IPS DF 4.7 (cell line): ENCODE measurements at regions not wholly inside any gene's neighbourhood (a gene's known extent, or its start where the extent isn't known, plus 50 kb on each side); places are given as distances from the start of the nearest gene placed in this dataset.

Source experiments
- DNase-seq: peaks from one replicate; pipeline ENCODE4 v3.0.0-alpha.2; 2013; ENCODE audit warnings: low spot score; ENCODE audit errors: extremely low read depth

- DNase-seq, result no peak
These were observed 224.4 kb upstream of the ATP11B start for GRCh38 chr3:182568876-182569275.

GRCh38 chr3:182570946-182571594 is 222.2 kb upstream of the ATP11B start:
- DNase-seq, result no peak

- DNase-seq, result no peak
These were observed 217.4 kb upstream of the ATP11B start for GRCh38 chr3:182575941-182576340.

GRCh38 chr3:182583545-182583944 is 209.8 kb upstream of the ATP11B start:
- DNase-seq, result no peak

- DNase-seq, result no peak
These were observed 207.7 kb upstream of the ATP11B start for GRCh38 chr3:182585532-182586150.

GRCh38 chr3:182592747-182593146 is 200.6 kb upstream of the ATP11B start:
- DNase-seq, result no peak

- DNase-seq, result no peak
These were observed 196.5 kb upstream of the ATP11B start for GRCh38 chr3:182596676-182597410.

GRCh38 chr3:182597621-182598041 is 195.7 kb upstream of the ATP11B start:
- no peak for DNase-seq

GRCh38 chr3:182601597-182601996 is 191.7 kb upstream of the ATP11B start:
- no peak for DNase-seq

- DNase-seq, result no peak
These were observed 189.8 kb upstream of the ATP11B start for GRCh38 chr3:182603501-182603900.

GRCh38 chr3:182605882-182606611 is 187.3 kb upstream of the ATP11B start:
- DNase-seq, result no peak

GRCh38 chr3:182606905-182607504 is 186.3 kb upstream of the ATP11B start:
- DNase-seq, result no peak

GRCh38 chr3:182608832-182609231 is 184.5 kb upstream of the ATP11B start:
- no peak for DNase-seq

- DNase-seq, result no peak
These were observed 183.6 kb upstream of the ATP11B start for GRCh38 chr3:182609575-182610156.

- no peak for DNase-seq
These were observed 181.0 kb upstream of the ATP11B start for GRCh38 chr3:182612332-182612731.

- DNase-seq, result no peak
These were observed 175.8 kb upstream of the ATP11B start for GRCh38 chr3:182617500-182617899.

- DNase-seq, result no peak
These were observed 175.1 kb upstream of the ATP11B start for GRCh38 chr3:182618085-182618732.

- DNase-seq, result no peak
These were observed 174.2 kb upstream of the ATP11B start for GRCh38 chr3:182618981-182619591.

GRCh38 chr3:182620723-182621434 is 172.4 kb upstream of the ATP11B start:
- no peak for DNase-seq
